ENCODE measurements at regions not wholly inside any gene's neighbourhood (a gene's known extent, or its start where the extent isn't known, plus 50 kb on each side); places are given as distances from the start of the nearest gene placed in this dataset.
"Not testable (repeated sequence)": the region's sequence is repeated elsewhere in the genome, so short reads cannot be mapped to it uniquely, and the experiment has no call there.

DNA sequence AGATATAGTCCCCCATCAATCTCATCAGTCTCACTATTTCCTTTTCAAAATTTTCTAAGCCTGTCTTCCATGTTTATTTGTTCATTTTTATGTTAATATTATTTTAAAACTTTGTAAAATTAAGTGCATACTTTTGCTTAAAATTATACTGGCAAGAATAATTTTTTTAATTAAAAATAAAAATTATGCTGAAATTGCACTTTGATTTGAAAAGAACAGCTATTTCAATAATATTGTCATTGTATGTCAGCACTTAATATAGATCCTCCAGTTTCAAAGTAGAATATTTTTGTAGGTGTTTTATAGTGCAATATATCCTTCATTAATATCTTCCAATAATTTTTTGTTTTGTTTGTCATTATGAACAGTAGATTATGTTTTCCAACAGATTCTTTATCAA lies 99.0 kb upstream of the MAGI2 start:
- no peak for DNase-seq (ENCODE audit: low spot score)

DNA sequence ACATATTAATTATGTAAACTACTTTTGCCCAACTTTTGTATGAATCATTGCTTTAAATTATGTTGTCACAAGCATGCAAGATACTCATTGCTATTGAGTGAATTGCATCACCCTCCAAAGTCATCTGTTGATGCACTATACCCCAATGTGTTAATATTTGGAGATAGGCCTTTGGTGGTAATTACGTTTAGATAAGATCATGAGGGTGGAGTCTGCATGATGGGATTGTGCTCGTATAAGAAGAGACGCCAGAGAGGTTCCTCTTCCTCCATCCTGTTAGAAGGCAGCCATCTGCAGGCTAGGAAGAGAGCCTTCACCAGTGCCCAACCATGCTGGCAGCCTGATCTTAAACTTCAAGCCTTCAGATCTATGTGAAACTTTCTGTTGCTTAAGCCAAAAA lies 95.3 kb upstream of the MAGI2 start:
- peak; percentile 55 for DNase-seq (ENCODE audit: low spot score)

DNA sequence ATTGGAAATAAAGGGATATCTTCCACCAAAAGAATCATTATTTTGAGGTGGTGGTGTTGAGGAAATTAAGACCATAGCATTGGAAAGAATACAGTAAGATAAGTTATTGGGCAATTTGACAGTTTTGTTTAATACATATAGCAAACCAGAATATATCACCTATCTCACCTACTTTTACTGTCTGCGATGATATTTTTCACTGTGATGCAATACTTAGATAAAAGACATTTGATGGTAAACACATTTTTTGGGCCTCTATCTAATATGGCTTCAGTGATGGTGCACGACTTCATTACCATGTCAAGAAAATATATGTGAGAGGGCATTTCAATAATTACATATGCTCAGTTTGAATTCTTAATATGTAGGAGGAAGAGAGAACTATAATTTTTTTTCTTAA lies 93.7 kb upstream of the MAGI2 start:
- no peak for DNase-seq (ENCODE audit: low spot score)

DNA sequence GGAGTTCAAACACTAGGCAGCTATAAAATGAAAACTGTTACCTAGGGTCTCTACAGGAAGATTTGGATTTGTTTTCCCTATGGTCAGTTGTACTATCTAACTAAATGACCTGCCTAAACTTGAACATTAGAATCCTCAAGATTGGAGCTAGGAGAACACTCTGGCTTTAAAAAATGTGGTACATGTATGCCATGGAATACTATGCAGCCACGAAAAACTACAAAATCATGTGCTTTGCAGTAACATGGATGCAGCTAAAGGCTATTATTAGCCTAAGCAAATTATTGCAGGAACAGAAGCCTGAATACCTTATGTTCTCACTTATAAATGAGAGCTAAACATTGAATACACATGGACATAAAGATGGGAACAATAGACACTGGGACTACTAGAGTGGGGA lies 87.1 kb upstream of the MAGI2 start:
- DNase-seq (ENCODE audit: low spot score), result no peak

DNA sequence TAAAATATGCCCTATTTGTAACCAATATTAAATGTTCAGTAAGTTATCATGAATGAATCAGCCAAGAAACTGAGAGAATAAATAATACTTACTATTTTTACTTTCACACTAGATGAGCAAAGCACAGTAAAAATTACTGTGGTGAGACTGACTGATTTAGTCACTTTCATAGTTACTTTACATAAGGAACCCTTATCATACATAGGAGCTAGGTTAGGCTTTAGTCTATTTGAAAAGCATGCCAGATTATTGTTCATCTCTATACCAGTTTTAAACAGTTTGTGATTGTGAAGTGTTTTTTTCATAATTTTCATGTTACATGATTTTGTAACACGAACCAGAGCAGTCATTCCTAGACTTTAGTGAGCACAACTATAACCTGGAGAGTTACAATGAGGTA lies 80.7 kb upstream of the MAGI2 start:
- DNase-seq (ENCODE audit: low spot score), result no peak

DNA sequence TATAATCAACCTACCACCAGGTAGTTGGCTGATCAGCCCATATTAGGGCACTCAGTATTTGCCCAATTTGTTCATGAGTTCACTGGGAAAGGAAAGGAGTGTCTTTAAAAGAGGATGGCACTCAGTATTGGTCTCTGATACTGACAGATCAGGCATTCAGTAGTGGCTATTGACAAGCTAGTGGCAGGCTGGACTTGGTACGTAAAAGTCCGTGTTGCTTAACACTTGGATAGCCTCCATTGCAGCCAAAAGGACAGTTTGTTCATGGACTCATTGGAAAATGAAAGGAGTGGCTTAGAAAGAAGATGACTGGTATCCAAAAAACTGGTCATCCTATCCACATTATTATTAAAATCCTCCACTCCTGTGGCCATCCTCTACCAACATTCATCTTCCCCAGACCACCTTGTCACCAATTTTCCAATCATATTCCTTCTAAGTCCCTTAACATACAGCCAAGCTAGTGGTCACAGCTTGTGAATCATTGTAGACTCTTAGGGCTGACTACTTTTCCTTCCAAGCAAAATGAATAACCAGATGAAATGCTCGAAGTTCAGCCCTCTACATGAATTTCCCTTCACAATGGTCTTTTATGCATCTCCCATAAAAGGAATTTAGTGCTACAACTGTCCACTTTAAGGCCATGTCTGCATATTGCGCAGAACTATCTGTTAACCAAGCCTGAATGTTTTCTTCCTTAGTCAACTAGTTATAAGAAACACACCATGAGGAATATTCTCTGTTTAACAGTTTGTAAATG lies 78.6 kb upstream of the MAGI2 start:
- DNase-seq (ENCODE audit: low spot score), result no peak

DNA sequence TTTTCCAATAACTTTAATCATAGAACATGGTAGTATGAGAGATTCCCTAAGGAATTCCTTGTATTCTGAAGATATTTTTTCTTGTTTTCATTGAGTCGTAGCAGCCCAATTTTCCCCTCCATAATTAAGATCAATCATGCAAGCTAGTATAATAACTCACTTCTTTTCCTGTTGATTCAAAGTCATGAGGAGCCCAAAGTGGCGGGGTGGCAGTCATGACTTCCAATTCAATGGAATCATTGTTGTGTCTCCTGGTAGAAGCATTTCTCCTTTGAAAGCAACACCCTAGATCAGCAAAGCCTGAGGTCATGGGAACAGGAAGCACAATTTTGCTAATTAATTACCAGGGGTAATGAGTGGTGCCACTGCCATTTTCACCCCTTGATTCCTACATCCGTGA lies 77.6 kb upstream of the MAGI2 start:
- peak; percentile 38 for DNase-seq (ENCODE audit: low spot score)

GRCh38 chr7:79529881-79530235 lies 76.4 kb upstream of the MAGI2 start:
- no peak for DNase-seq (ENCODE audit: low spot score)

DNA sequence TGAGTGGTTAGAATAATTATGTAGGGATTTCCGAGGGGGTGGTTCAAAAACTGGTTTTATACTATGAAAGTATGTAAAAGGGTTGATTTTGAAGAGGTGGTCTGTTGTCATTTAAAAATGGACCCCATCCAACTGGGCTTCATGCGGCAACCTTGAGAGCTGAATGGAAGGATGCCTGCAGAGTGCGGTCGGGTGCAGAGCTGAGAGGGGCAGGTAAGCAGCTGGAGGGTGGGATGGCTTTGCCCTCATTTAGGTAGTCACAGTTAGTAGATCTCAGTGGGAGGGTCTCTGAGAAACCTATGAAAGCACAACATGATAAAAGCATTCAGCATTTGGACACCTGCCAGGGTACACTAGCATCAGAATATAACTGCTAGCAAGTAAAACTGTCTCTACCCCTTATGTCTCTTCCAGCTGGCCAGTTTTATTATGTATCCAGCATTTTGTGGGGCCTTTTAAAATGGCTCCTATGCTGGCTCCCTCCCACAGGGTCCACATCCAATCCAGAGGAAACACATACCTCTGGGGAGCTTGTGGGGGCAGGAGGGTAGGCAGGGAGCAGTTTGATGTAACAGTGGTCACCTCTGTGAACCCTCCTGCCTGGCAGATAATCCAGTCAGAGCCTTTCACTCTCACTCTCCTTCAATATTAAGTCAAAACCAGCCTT lies 75.9 kb upstream of the MAGI2 start:
- DNase-seq (ENCODE audit: low spot score), result no peak

DNA sequence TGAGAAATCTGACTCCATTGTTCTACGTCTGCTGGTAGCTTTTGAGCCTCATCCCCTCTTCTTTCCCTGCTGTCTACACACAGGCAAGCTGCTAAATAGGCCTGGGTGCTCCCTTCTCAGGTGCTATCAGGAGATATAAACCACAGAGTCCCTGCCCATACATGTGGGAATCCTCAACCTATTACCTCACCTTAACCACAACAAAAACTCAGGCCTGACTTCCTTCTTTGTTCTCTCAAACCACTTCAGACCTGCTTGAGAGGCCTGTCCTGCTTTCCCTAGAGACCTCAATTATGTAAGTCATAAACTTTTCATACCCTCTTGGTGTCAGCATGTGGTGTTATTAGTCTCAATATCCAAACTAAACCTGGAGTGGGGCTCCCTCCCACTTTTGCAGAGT lies 75.0 kb upstream of the MAGI2 start:
- DNase-seq (ENCODE audit: low spot score), result no peak

- DNase-seq (ENCODE audit: low spot score), result no peak
Observed at GRCh38 chr7:79524048-79524447, 70.6 kb upstream of the MAGI2 start.

DNA sequence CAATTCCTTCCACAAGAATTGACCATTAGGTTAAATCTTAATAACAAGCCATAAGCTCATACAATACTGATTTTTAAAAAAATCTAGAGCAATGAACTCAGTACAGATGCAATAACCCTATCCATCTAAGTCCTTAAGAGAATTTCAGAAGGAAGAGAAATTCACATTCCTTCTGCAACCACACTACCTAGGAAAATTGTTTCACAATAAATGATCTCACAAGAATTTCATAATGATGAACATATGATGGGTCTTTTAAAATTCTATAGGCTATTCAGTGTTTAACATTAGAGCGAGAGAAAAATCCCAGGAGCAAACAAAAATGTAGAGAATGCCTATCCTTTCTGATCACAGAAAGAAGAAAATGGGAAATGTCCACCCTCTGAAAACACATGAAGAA lies 70.0 kb upstream of the MAGI2 start:
- no peak for DNase-seq (ENCODE audit: low spot score)

GRCh38 chr7:79520543-79520942 lies 67.1 kb upstream of the MAGI2 start:
- no peak for DNase-seq (ENCODE audit: low spot score)

- DNase-seq (ENCODE audit: low spot score), result no peak
Observed at GRCh38 chr7:79515358-79515757, 61.9 kb upstream of the MAGI2 start.

- no peak for DNase-seq (ENCODE audit: low spot score)
Observed at GRCh38 chr7:79513261-79513660, 59.8 kb upstream of the MAGI2 start.

DNA sequence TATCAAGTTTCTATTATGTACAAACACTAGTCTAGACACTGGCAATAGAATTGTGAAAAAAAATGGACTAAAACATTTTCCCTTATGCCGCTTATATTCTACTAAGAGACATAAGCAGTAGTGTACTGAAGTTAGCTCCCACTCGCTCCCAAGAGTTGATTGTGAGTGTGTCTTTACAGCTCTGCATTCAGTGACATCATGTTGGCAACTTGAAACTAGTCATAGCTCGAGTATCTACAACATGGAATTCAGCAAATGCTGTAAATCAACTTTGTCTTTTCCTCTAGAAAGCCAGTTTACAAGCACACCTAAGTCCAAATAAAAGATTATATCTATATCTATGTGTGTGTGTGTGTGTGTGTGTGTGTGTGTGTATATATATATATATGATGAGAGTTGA lies 58.8 kb upstream of the MAGI2 start:
- no peak for DNase-seq (ENCODE audit: low spot score)

DNA sequence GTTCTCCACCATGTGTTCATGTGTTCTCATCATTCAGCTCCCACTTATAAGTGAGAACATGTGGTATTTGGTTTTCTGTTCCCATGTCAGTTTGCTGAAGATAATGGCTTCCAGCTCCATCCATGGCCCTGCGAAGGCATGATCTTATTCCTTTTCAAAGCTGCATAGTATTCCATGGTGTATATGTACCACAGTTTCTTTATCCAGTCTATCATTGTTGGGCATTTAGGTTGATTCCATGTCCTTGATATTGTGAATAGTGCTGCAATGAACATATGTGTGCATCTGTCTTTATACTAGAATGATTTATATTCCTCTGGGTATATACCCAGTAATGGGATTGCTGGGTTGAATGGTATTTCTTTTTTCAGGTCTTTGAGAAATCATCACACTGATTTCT lies 57.6 kb upstream of the MAGI2 start:
- DNase-seq (ENCODE audit: low spot score), result not testable (repeated sequence)

GRCh38 chr7:79507131-79507530 lies 53.7 kb upstream of the MAGI2 start:
- DNase-seq (ENCODE audit: low spot score), result no peak

GRCh38 chr7:79506481-79506880 lies 53.0 kb upstream of the MAGI2 start:
- no peak for DNase-seq (ENCODE audit: low spot score)

GRCh38 chr7:79504607-79505389 lies 51.3 kb upstream of the MAGI2 start:
- peak; percentile 7 for DNase-seq (ENCODE audit: low spot score)
